Panc1 (cell line): ENCODE measurements at regions not wholly inside any gene's neighbourhood (a gene's known extent, or its start where the extent isn't known, plus 50 kb on each side); places are given as distances from the start of the nearest gene placed in this dataset.

Source experiments
- ATAC-seq: fragments of 200-7000 bp; cut with Tn5 transposase; 2 replicates; pipeline ENCODE4 v1.9.1; 2020; ENCODE audit warnings: mild to moderate bottlenecking, moderate library complexity
- BruUV-seq: library from RNA; stranded (reverse); fragments of 400-500 nt; replicated peaks from 2 replicates; lab custom pipeline; 2021; lab: Mats Ljungman, UMichigan
- CTCF ChIA-PET: fragments of 300-600 bp; sonication (Branson Sonifier 250); formaldehyde crosslinking; loops from one replicate; lab custom pipeline; 2022; ENCODE audit warnings: antibody characterized with exemption; lab: Charles Lee
- POLR2A ChIA-PET: fragments of 300-600 bp; sonication (Branson Sonifier 250); formaldehyde crosslinking; loops from one replicate; lab custom pipeline; 2022; ENCODE audit warnings: antibody characterized with exemption; lab: Charles Lee
- DNase-seq: peaks from one replicate; pipeline ENCODE4 v3.0.0-alpha.2; 2010; ENCODE audit warnings: low read depth, low spot score
- H3K27ac ChIP-seq: 2 replicates; pipeline ENCODE4 v1.5.1; 2011; ENCODE audit warnings: mild to moderate bottlenecking, low read length, inconsistent platforms
- H3K27me3 ChIP-seq: fragments of 200-500 bp; sonication (Bioruptor generic); 2 replicates; pipeline ENCODE4 v1.6.0; 2014; ENCODE audit warnings: low read length, inconsistent platforms; ENCODE audit not compliant: control insufficient read depth, insufficient read depth
- H3K36me3 ChIP-seq: fragments of 200-500 bp; sonication (Bioruptor generic); 2 replicates; pipeline ENCODE4 v1.5.1; 2014; ENCODE audit warnings: inconsistent platforms, mild to moderate bottlenecking, low read length, moderate library complexity; ENCODE audit not compliant: control insufficient read depth, insufficient read depth
- H3K4me1 ChIP-seq: 2 replicates; pipeline ENCODE4 v1.5.1; 2011; ENCODE audit warnings: inconsistent platforms, mild to moderate bottlenecking, low read length, moderate library complexity; ENCODE audit not compliant: control insufficient read depth, insufficient read depth
- H3K4me3 ChIP-seq, 2 experiments: 2 replicates each; pipeline ENCODE4 v1.5.1; 2011 to 2012; ENCODE audit warnings: low read depth in 2 of 2, low read length in 2 of 2, mild to moderate bottlenecking in 2 of 2, inconsistent platforms in 1 of 2, moderate library complexity in 1 of 2
- H3K9me3 ChIP-seq: fragments of 200-500 bp; sonication (Bioruptor generic); 2 replicates; pipeline ENCODE4 v1.5.1; 2014; ENCODE audit warnings: low read depth, mild to moderate bottlenecking, inconsistent platforms, low read length, moderate library complexity; ENCODE audit not compliant: control insufficient read depth, insufficient read depth
- CTCF ChIP-seq: fragments of 450-650 bp; IDR thresholded peaks from 2 replicates; pipeline ENCODE4 v1.5.1; 2017; ENCODE audit warnings: mild to moderate bottlenecking
- POLR2AphosphoS5 ChIP-seq: IDR thresholded peaks from 2 replicates; pipeline ENCODE4 v1.6.1; 2012; ENCODE audit warnings: mild to moderate bottlenecking, low read depth, low read length, moderate library complexity
- REST ChIP-seq, 2 experiments: IDR thresholded peaks; 2 replicates each; pipeline ENCODE4 v1.6.1; 2011 to 2012; ENCODE audit warnings: low read depth in 2 of 2, control low read depth in 1 of 2, low read length in 1 of 2, mild to moderate bottlenecking in 1 of 2, moderate library complexity in 1 of 2; ENCODE audit not compliant: insufficient read depth in 1 of 2
- SIN3A ChIP-seq: IDR thresholded peaks from 2 replicates; pipeline ENCODE4 v1.6.1; 2012; ENCODE audit warnings: low read depth, mild to moderate bottlenecking, low read length, moderate library complexity, borderline replicate concordance; ENCODE audit not compliant: insufficient read depth
- TCF7L2 ChIP-seq: IDR thresholded peaks from 2 replicates; pipeline ENCODE4 v1.6.1; 2011; ENCODE audit warnings: mild to moderate bottlenecking, low read depth, low read length, inconsistent platforms
- in situ Hi-C: cut with HindIII; loops from 2 replicates; pipeline ENCODE4 v1.10.0; 2016; ENCODE audit warnings: low sequenced_read_pairs, low pct_unique_long_range_greater_than_20kb
- intact Hi-C: fragments of 100-400 bp; cut with micrococcal nuclease; formaldehyde crosslinking; loops from one replicate; pipeline ENCODE4 v1.10.0; 2022; ENCODE audit not compliant: unreplicated experiment

GRCh38 chr18:11304928-11305327, 155.6 kb upstream of the PIEZO2 start:
- Histone ChIP-seq H3K9me3 (no peaks in the 10 kb centered on the region), H3K36me3 (no peaks in the 10 kb centered on the region), H3K27ac (no peak overlapping the region), H3K4me3 (no peak overlapping the region), H3K27me3 (no peaks in the 10 kb centered on the region), H3K4me1 (no peaks in the 10 kb centered on the region)
- no TSS peak for BruUV-seq
- ChIA-PET POLR2A (no interaction called here), CTCF (no interaction called here)
- TF ChIP-seq REST (IDR thresholded peaks at IDR 0.05; ENCODE audit: insufficient read depth in 1 of 2, low read depth in 2 of 2, low read length in 1 of 2): no peak
- no peak for TF ChIP-seq SIN3A
- TF ChIP-seq CTCF: no peak
- no peak for TF ChIP-seq TCF7L2
- TF ChIP-seq POLR2AphosphoS5: no peak
- no peak for DNase-seq
- no peak for ATAC-seq
- intact Hi-C loops: no loop called here
- in situ Hi-C loops: no loop called here

- ChIA-PET POLR2A (no interaction called here), CTCF (no interaction called here)
- no peak for DNase-seq
- no TSS peak for BruUV-seq
- ATAC-seq: no peak
- Histone ChIP-seq H3K9me3 (no peaks in the 10 kb centered on the region), H3K27ac (no peak overlapping the region), H3K4me1 (no peaks in the 10 kb centered on the region), H3K27me3 (no peaks in the 10 kb centered on the region; the same call in 1 of the 2 replicates), H3K4me3 (no peak overlapping the region), H3K36me3 (no peaks in the 10 kb centered on the region)
- TF ChIP-seq CTCF (no peak), TCF7L2 (no peak), SIN3A (no peak), REST (IDR thresholded peaks at IDR 0.05; ENCODE audit: insufficient read depth in 1 of 2, low read depth in 2 of 2, low read length in 1 of 2) (no peak), POLR2AphosphoS5 (no peak)
- intact Hi-C loops: no loop called here
- in situ Hi-C loops: no loop called here
Measured at GRCh38 chr18:11296946-11297345, 147.6 kb upstream of the PIEZO2 start.
